Peyer's patch (tissue), 4 donors: ENCODE measurements at regions not wholly inside any gene's neighbourhood (a gene's known extent, or its start where the extent isn't known, plus 50 kb on each side); places are given as distances from the start of the nearest gene placed in this dataset.

Experiments used
- POLR2A ChIP-seq, 2 donors: fragments of 450-650 bp; IDR thresholded peaks; one replicate each; pipeline ENCODE4 v1.5.1; 2017; ENCODE audit warnings: antibody characterized with exemption in 2 of 2, mild to moderate bottlenecking in 2 of 2, moderate library complexity in 2 of 2
- TF ChIP-seq, protein P1 (sequence below), 6 experiments: fragments of 450-650 bp in 4 of 6; fragments of 200-600 bp in 2 of 6; sonication (generic) in 1 of 6; IDR thresholded peaks; one replicate each; pipeline ENCODE4 v1.5.1; 2017 to 2019; ENCODE audit warnings: antibody characterized with exemption in 6 of 6, mild to moderate bottlenecking in 3 of 6, moderate library complexity in 1 of 6

DNA sequence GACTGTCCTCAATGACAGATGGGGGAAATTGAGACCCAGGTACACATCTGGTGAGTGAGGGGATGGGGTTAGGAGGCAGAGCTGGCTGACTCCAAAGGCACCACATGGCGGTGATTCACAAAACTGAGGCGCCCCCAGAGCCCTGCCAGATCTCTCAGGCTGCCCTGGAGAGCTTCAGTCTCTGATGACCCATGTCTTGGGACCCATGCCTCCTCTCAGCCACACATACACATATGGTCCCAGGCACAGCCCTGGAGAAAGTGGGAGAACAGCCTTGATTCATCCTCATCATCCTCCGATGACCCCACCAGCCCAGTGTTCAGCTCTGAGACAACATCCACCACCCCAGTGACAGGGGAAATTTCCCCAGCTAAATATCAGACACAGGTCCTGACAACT is 426.0 kb downstream of the RPS24 start:
- TF ChIP-seq, protein P1, sequence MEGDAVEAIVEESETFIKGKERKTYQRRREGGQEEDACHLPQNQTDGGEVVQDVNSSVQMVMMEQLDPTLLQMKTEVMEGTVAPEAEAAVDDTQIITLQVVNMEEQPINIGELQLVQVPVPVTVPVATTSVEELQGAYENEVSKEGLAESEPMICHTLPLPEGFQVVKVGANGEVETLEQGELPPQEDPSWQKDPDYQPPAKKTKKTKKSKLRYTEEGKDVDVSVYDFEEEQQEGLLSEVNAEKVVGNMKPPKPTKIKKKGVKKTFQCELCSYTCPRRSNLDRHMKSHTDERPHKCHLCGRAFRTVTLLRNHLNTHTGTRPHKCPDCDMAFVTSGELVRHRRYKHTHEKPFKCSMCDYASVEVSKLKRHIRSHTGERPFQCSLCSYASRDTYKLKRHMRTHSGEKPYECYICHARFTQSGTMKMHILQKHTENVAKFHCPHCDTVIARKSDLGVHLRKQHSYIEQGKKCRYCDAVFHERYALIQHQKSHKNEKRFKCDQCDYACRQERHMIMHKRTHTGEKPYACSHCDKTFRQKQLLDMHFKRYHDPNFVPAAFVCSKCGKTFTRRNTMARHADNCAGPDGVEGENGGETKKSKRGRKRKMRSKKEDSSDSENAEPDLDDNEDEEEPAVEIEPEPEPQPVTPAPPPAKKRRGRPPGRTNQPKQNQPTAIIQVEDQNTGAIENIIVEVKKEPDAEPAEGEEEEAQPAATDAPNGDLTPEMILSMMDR (IDR thresholded peaks at IDR 0.05) = no peak
- no peak for TF ChIP-seq POLR2A (IDR thresholded peaks at IDR 0.05)
